ENCODE measurements at regions not wholly inside any gene's neighbourhood (a gene's known extent, or its start where the extent isn't known, plus 50 kb on each side); places are given as distances from the start of the nearest gene placed in this dataset.

DNA sequence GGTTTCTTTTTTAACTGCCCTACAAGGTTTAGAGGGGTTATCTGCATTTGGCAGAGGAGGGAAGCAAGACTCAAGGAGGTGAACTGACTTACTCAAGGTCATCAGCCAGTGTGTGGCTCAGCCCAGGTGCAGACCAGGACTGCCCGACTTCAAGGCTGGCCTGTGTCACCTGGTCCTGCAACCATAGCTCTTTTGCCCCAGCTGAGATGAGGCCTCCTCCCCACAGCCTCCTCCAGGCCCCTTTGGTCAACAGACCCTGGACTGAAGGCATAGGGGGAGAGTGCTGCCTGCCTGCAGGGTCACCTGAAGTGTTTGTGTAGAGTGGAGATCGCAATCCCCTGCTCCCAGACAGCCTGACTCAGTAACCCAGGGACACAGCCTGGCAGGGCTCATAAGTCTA lies 168.5 kb upstream of the GLI2 start:
- TF ChIP-seq CEBPZ (IDR thresholded peaks at IDR 0.05; ENCODE audit: low read length) (no peak), RFX5 (IDR thresholded peaks at IDR 0.05; ENCODE audit: low read depth, low read length) (no peak), PHF20 (CRISPR knock-in tag; IDR thresholded peaks at IDR 0.05) (no peak), HCFC1 (IDR thresholded peaks at IDR 0.05; ENCODE audit: low read depth, low read length) (no peak), E2F5 (CRISPR knock-in tag; conservative IDR thresholded peaks at IDR 0.05) (no peak), ELF4 (CRISPR knock-in tag; IDR thresholded peaks at IDR 0.05; ENCODE audit: borderline replicate concordance) (no peak)
- TF ChIP-seq, protein P1, sequence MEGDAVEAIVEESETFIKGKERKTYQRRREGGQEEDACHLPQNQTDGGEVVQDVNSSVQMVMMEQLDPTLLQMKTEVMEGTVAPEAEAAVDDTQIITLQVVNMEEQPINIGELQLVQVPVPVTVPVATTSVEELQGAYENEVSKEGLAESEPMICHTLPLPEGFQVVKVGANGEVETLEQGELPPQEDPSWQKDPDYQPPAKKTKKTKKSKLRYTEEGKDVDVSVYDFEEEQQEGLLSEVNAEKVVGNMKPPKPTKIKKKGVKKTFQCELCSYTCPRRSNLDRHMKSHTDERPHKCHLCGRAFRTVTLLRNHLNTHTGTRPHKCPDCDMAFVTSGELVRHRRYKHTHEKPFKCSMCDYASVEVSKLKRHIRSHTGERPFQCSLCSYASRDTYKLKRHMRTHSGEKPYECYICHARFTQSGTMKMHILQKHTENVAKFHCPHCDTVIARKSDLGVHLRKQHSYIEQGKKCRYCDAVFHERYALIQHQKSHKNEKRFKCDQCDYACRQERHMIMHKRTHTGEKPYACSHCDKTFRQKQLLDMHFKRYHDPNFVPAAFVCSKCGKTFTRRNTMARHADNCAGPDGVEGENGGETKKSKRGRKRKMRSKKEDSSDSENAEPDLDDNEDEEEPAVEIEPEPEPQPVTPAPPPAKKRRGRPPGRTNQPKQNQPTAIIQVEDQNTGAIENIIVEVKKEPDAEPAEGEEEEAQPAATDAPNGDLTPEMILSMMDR (CRISPR knock-in tag; IDR thresholded peaks at IDR 0.05): no peak
